Transverse colon (tissue), 4 donors: ENCODE measurements at regions not wholly inside any gene's neighbourhood (a gene's known extent, or its start where the extent isn't known, plus 50 kb on each side); places are given as distances from the start of the nearest gene placed in this dataset.

Source experiments
- DNase-seq: peaks from one replicate; pipeline ENCODE4 v3.0.0-alpha.2; 2019
- H3K27ac ChIP-seq, 4 donors: fragments of 200-600 bp; sonication (generic); 2 replicates each; pipeline ENCODE4 v1.5.1; 2016 to 2018; ENCODE audit warnings: inconsistent platforms in 4 of 4
- H3K27me3 ChIP-seq: fragments of 200-600 bp; sonication (generic); 2 replicates; pipeline ENCODE4 v1.5.1; 2017; ENCODE audit warnings: inconsistent platforms
- H3K36me3 ChIP-seq, 4 donors: fragments of 200-600 bp; sonication (generic); 2 replicates each; pipeline ENCODE4 v1.5.1; 2017 to 2019; ENCODE audit warnings: inconsistent platforms in 4 of 4
- H3K4me1 ChIP-seq, 4 donors: fragments of 200-600 bp; sonication (generic); 2 replicates each; pipeline ENCODE4 v1.5.1; 2017 to 2020; ENCODE audit warnings: inconsistent platforms in 4 of 4
- H3K4me3 ChIP-seq, 4 donors: fragments of 200-600 bp; sonication (generic); 1 replicate in 1 of 4; 2 replicates in 3 of 4; pipeline versions ENCODE4 v1.5.1 to v1.6.1; 2017 to 2019; ENCODE audit warnings: inconsistent platforms in 4 of 4
- H3K9me3 ChIP-seq, 2 donors: fragments of 200-600 bp; sonication (generic); 2 replicates each; pipeline ENCODE4 v1.5.1; 2017 to 2019; ENCODE audit warnings: inconsistent platforms in 2 of 2
- EP300 ChIP-seq: sonication (generic); formaldehyde crosslinking; IDR thresholded peaks from one replicate; pipeline ENCODE4 v1.6.1; 2017; ENCODE audit warnings: antibody characterized with exemption, low read depth
- POLR2A ChIP-seq: fragments of 450-650 bp; IDR thresholded peaks from one replicate; pipeline ENCODE4 v1.6.1; 2016; ENCODE audit warnings: antibody characterized with exemption, mild to moderate bottlenecking, moderate library complexity
- POLR2AphosphoS5 ChIP-seq, 3 donors: sonication (generic); formaldehyde crosslinking; IDR thresholded peaks; one replicate each; pipeline ENCODE4 v1.6.1; 2016; ENCODE audit warnings: antibody characterized with exemption in 3 of 3
- WGBS, 2 donors: methylation state at CpG; one replicate each; pipeline ENCODE4 v1.1.5; 2018; ENCODE audit warnings: low coverage in 1 of 2; 5-methylcytosine and 5-hydroxymethylcytosine counted together
- in situ Hi-C, 4 donors: fragments of 200-750 bp; cut with MboI; loops; one replicate each; pipeline versions ENCODE4 v1.15.0 to v1.15.1; 2017; ENCODE audit warnings: low sequenced_read_pairs in 3 of 4, low pct_ligation_motif_present in 1 of 4, low pct_unique_long_range_greater_than_20kb in 1 of 4
- intact Hi-C: fragments of 100-400 bp; cut with DNase I; formaldehyde crosslinking; loops from one replicate; pipeline ENCODE4 v1.15.1; 2023; ENCODE audit warnings: low total_unique reads
- TF ChIP-seq, protein P1 (sequence below), 5 experiments: fragments of 200-600 bp in 3 of 5; fragments of 450-650 bp in 2 of 5; sonication (generic) in 3 of 5; IDR thresholded peaks; 1 replicate in 2 of 5; 2 replicates in 3 of 5; pipeline ENCODE4 v1.5.1; 2016 to 2017; ENCODE audit warnings: antibody characterized with exemption in 5 of 5, inconsistent platforms in 3 of 5, mild to moderate bottlenecking in 2 of 5, moderate library complexity in 1 of 5

DNA sequence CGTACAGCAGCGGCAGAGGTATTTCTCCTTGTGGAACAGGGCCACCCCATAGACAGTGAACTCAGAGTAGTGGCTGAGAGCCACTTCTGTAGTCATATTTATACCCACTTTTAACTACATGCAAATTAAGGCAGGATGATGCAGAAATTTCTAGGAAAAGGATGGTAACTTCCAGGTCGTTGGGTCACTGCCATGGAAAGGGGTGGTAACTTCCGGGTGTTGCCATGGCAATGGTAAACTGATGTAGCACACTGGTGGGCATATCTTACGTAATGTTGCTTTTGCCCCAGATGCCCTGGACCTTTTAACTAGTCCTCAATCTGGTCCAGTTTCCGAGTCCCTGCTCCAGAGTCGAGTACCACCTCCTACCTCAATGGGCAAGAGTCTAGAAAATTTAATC lies 154.8 kb upstream of the AGA start:
- H3K27me3 ChIP-seq, result no peaks in the 10 kb centered on the region
- no peaks in the 10 kb centered on the region for H3K36me3 ChIP-seq
- H3K9me3 ChIP-seq, result no peaks in the 10 kb centered on the region
- TF ChIP-seq POLR2A, result no peak
- TF ChIP-seq POLR2AphosphoS5 (IDR thresholded peaks at IDR 0.05), result no peak
- TF ChIP-seq EP300, result no peak
- TF ChIP-seq, protein P1, sequence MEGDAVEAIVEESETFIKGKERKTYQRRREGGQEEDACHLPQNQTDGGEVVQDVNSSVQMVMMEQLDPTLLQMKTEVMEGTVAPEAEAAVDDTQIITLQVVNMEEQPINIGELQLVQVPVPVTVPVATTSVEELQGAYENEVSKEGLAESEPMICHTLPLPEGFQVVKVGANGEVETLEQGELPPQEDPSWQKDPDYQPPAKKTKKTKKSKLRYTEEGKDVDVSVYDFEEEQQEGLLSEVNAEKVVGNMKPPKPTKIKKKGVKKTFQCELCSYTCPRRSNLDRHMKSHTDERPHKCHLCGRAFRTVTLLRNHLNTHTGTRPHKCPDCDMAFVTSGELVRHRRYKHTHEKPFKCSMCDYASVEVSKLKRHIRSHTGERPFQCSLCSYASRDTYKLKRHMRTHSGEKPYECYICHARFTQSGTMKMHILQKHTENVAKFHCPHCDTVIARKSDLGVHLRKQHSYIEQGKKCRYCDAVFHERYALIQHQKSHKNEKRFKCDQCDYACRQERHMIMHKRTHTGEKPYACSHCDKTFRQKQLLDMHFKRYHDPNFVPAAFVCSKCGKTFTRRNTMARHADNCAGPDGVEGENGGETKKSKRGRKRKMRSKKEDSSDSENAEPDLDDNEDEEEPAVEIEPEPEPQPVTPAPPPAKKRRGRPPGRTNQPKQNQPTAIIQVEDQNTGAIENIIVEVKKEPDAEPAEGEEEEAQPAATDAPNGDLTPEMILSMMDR (IDR thresholded peaks at IDR 0.05), result no peak
- no peaks in the 10 kb centered on the region for H3K4me1 ChIP-seq
- WGBS, 2 donors, result 85 to 90% methylated on average over 4 to 7 of the region's 7 CpGs
- in situ Hi-C loops, result no loop called here
- H3K27ac ChIP-seq, result no peak overlapping the region
- intact Hi-C loops, result no loop called here
- no peak overlapping the region for H3K4me3 ChIP-seq
- no peak for DNase-seq

DNA sequence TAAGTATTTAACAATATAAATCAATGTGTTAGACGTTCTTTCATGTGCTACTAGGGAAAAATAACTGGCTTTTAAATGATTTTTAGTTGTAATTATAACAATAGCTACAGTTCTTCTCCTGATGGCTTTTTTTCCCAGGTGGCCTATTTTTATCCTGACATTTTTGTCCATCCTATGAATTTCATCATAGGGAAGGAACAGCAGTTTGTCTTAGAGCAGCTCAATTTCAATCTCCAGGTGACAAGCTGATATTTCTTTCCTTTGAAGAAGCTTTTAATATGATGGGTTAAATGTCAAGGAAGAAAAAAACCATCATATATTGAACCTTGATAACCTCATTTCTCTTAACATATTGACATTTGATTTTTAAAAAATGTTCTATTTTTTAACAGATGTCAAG lies 163.0 kb upstream of the AGA start:
- TF ChIP-seq, protein P1 (IDR thresholded peaks at IDR 0.05), result no peak
- TF ChIP-seq EP300 (no peak), POLR2A (no peak), POLR2AphosphoS5 (IDR thresholded peaks at IDR 0.05) (no peak)
- no peaks in the 10 kb centered on the region for H3K4me1 ChIP-seq
- 55 to 56% methylated on average over 1 of the region's 1 CpG for WGBS, 2 donors
- H3K9me3 ChIP-seq, result no peaks in the 10 kb centered on the region
- H3K27me3 ChIP-seq, result no peaks in the 10 kb centered on the region
- no peak for DNase-seq
- H3K36me3 ChIP-seq, result no peaks in the 10 kb centered on the region
- no peak overlapping the region for H3K4me3 ChIP-seq
- H3K27ac ChIP-seq, result no peak overlapping the region
- in situ Hi-C loops (no loop called here), intact Hi-C loops (no loop called here)

DNA sequence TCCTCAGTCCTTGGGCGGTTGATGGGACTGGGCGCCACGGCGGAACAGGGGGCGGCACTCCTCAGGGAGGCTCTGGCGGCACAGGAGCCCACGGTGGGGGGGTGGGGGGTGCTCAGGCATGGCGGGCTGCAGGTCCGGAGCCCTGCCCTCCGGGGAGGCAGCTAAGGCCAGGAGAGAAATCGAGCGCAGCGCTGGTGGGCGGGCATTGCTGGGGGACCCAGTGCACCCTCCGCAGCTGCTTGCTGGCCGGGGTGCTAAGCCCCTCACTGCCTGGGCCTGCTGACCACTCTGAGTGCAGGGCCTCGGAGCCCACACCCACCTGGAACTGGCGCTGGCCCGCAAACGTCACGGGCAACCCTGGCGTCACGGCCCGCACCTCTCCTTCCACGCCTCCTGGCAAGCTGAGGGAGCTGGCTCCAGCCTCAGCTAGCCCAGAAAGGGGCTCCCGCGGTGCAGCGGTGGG lies 164.9 kb upstream of the AGA start:
- TF ChIP-seq EP300 (no peak), POLR2A (no peak), POLR2AphosphoS5 (IDR thresholded peaks at IDR 0.05) (no peak)
- TF ChIP-seq, protein P1 (IDR thresholded peaks at IDR 0.05), result no peak
- in situ Hi-C loops, result no loop called here
- 94% methylated on average over 28 of the region's 28 CpGs; no CpG with 5 or more reads in 1 of the 2 donors for WGBS, 2 donors

DNA sequence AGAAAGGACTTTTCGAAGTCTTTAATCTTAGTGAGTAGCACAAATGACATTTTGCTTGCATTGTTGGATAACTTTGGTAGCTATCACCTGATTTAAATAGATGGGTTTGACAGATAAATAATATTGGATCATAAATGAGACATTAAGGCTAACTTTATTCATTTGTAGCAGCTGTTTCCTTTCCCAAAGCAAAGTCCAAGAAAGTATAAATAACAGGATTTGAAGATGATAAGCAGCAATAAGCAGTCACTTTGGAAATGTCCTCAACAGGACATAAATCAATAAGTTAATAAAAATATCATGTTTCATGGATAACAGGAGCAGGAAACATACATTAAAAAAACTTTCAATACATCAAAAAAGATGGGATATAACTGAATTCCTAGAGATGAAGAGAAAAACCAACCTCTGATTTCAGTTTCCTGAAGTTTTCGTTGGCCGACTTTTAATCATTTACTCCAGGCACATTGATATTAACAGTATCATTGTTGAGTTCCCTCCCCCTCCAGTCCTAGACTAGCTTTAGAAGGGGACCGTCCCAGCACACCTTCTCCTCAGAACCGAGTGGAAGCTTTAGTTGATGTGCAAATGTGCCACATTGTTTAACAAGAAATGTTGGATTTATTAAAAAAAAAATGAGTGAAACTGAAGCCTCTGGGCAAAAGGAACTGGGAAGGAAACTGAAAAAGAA lies 169.9 kb upstream of the AGA start:
- no peaks in the 10 kb centered on the region for H3K9me3 ChIP-seq
- no peaks in the 10 kb centered on the region for H3K4me1 ChIP-seq
- H3K27ac ChIP-seq, result no peak overlapping the region
- no peaks in the 10 kb centered on the region for H3K36me3 ChIP-seq
- in situ Hi-C loops, result no loop called here
- no peaks in the 10 kb centered on the region for H3K27me3 ChIP-seq
- intact Hi-C loops, result no loop called here
- WGBS, 2 donors, result 68 to 77% methylated on average over 5 of the region's 5 CpGs
- DNase-seq, result no peak
- no peak overlapping the region for H3K4me3 ChIP-seq
- TF ChIP-seq POLR2AphosphoS5 (IDR thresholded peaks at IDR 0.05), result no peak
- TF ChIP-seq EP300, result no peak
- TF ChIP-seq, protein P1 (IDR thresholded peaks at IDR 0.05), result no peak
- TF ChIP-seq POLR2A, result no peak

More for the DNA sequence above, 164.9 kb upstream of the AGA start:
- Histone ChIP-seq H3K4me1 (no peaks in the 10 kb centered on the region), H3K27ac (no peak overlapping the region), H3K27me3 (no peaks in the 10 kb centered on the region), H3K36me3 (no peaks in the 10 kb centered on the region), H3K9me3 (no peaks in the 10 kb centered on the region), H3K4me3 (no peak overlapping the region)
- no peak for DNase-seq
- intact Hi-C loops, result no loop called here
